ENCODE measurements at regions not wholly inside any gene's neighbourhood (a gene's known extent, or its start where the extent isn't known, plus 50 kb on each side); places are given as distances from the start of the nearest gene placed in this dataset.

- no peak for DNase-seq (ENCODE audit: low read depth)
Measured at GRCh38 chr2:136243638-136244535, 125.9 kb upstream of the CXCR4 start.

GRCh38 chr2:136242687-136243277, 124.8 kb upstream of the CXCR4 start:
- DNase-seq (ENCODE audit: low read depth) = peak; percentile 59

- peak; percentile 39 for DNase-seq (ENCODE audit: low read depth)
Measured at GRCh38 chr2:136242100-136242499, 124.2 kb upstream of the CXCR4 start.

DNA sequence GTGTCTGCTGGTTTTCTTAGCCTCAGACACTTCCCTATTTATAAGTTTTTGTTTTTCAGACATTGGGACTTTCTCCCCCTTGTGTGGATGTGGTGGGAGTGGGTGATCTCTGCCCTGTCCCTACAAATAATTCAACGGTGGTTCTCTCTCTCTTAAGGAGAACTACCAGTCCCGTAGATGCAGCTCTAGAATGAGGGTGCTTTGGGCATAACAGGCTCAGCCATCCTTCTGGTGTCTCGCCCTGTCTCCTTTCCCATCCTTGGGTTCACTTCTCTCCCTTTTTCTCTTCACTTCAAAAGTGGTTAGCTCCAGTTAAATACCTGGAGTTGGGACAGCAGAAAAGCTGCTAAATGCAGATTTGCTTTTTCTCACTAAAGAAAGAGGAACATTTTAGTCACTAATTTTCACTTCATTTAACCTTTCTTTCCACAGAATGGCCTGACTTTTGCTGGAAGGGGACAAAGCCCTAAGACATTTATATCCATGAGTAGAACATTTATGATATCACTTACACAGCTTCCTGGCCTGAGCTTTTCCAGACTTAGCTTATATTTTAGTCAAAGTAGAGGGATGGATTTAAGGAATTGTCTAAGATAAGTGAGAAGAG, 121.2 kb upstream of the CXCR4 start:
- DNase-seq (ENCODE audit: low read depth) = no peak

- peak; percentile 78 for DNase-seq (ENCODE audit: low read depth)
Measured at GRCh38 chr2:136238286-136239078, 120.5 kb upstream of the CXCR4 start.

GRCh38 chr2:136236019-136236418, 118.1 kb upstream of the CXCR4 start:
- peak; percentile 90 for DNase-seq (ENCODE audit: low read depth)

DNA sequence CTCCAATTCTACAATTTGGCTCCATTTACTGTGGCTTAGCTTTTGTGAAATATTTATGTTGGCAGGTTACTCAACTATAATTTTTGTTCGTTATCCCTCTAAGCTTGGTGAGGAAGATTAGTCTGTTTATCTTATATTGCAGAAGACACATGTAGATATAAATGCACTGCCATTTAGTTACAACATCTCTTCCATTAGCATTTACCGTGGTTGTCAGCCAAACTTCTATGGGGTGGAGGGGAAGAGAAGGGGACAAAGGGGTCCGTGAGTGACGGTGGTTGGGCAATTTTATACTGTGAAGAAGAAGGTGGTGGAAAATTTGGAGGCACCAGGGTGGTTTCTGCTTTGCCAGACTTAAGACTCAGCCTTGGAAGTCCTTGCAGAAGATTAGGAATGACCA, 117.6 kb upstream of the CXCR4 start:
- DNase-seq (ENCODE audit: low read depth) = no peak

DNA sequence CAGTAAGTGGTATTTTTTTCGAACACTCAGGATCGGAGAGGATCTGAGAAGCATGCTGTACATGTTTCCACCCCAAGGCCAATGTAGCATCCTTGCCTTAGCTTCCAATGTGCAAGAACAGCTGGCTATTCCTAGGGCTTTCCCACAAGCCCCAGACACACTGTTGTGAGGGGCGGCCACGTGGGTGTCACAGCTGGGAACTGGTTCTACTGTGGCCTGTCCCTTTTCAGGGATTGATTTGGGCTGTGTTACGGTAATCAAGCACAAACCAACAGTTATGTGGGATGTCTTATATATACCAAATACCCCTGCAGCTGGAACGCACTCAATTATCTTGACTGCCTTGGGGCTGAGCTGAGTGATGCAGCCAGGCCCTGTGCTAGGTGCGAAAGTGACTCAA, 116.3 kb upstream of the CXCR4 start:
- no peak for DNase-seq (ENCODE audit: low read depth)

- DNase-seq (ENCODE audit: low read depth) = no peak
Measured at GRCh38 chr2:136233298-136233697, 115.3 kb upstream of the CXCR4 start.

GRCh38 chr2:136232456-136233172, 114.7 kb upstream of the CXCR4 start:
- no peak for DNase-seq (ENCODE audit: low read depth)

DNA sequence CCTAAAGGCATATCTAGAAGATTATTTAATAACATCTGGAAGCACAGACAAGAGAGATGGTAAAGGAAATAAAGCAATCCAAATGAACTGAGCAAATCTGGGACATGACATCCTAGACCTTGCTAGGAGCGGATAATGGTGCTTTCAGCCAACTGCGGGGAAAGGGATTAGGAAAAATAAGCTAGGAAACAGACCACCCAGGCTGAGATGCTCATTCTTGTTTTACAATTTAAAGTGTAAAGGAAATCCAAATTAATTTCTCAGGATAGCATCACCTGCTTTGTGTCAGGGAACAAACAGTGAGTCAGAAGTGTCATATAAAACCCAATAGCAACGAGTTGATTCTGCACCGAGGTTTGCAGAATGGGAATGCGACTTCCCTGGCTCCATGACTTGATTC, 112.5 kb upstream of the CXCR4 start:
- no peak for DNase-seq (ENCODE audit: low read depth)

GRCh38 chr2:136226903-136227302, 109.0 kb upstream of the CXCR4 start:
- no peak for DNase-seq (ENCODE audit: low read depth)

- DNase-seq (ENCODE audit: low read depth) = no peak
Measured at GRCh38 chr2:136225950-136226835, 108.2 kb upstream of the CXCR4 start.

DNA sequence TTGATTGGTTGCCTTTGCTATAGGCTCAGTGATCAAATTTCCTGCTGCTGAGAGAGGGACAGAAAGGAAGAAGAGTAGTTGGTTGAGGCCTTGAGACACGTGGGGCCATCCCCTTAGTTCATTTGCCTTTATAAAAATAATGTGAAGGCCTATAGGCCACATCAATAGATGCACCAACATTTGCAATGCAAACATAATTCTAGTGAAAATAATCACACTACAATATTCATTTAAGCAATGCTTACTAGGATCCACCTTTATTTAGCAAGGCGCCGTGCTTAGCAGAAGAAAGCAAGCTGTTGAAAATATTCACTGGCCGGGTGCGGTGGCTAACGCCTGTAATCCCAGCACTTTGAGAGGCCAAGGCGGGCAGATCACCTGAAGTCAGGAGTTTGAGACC, 105.3 kb upstream of the CXCR4 start:
- no peak for DNase-seq (ENCODE audit: low read depth)

GRCh38 chr2:136222862-136223261, 104.9 kb upstream of the CXCR4 start:
- DNase-seq (ENCODE audit: low read depth) = no peak

DNA sequence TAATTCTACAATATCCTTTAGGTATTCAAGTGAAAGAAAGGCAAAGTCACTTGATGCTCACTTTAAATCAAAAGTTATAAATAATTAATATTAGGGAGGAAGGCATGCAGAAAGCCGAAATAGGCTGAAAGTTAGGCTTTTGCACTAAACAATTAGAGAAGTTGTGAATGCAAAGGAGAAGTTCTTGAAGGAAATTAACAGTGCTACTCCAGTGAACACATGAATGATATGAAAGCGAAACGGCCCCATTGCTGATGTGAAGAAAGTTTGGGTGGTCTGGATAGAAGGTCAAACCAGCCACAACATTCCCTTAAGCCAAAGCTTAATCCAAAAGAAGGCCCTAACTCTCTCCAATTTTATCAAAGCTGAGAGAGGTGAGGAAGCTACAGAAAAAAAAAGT, 103.1 kb upstream of the CXCR4 start:
- DNase-seq (ENCODE audit: low read depth) = no peak

DNA sequence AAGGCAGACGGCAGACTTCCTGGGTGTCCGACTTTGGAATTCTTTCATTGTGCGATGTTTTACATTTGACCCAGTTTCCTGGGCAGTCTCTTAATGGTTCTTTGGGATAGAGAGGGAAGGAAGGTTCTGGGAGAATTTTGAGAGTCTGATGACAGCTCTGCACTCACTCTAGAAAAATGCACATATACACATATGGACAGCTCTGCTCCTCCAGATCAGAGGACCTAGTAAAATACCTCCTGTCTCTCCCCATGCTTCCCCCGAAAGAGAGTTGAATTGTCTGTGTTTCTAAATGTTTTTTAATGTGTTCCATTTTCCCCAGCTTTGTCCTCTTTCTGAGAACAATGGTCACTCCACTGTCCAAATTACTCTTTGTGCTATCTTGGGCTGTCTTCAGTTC, 102.0 kb upstream of the CXCR4 start:
- DNase-seq (ENCODE audit: low read depth) = no peak

DNA sequence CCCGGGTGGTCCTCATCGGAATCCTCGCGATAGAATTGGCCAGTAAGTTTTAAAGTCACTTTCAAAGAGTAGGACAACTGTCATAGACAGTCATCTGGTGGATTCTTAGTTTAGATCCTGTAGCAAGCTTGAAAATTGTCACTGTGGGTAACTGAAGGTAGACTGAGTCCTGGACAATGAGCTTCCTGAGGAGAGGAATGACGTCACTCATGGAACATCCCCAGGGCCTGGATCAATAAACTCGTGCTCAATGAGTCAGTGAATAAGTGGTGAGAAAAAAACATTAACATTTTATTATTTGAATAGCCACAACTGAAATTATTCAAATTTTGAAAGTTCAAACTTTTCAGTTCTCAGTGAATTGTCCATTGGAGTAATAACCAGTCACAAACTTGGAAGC, 101.4 kb upstream of the CXCR4 start:
- DNase-seq (ENCODE audit: low read depth) = peak; percentile 8

GRCh38 chr2:136217996-136218395, 100.0 kb upstream of the CXCR4 start:
- DNase-seq (ENCODE audit: low read depth) = no peak

DNA sequence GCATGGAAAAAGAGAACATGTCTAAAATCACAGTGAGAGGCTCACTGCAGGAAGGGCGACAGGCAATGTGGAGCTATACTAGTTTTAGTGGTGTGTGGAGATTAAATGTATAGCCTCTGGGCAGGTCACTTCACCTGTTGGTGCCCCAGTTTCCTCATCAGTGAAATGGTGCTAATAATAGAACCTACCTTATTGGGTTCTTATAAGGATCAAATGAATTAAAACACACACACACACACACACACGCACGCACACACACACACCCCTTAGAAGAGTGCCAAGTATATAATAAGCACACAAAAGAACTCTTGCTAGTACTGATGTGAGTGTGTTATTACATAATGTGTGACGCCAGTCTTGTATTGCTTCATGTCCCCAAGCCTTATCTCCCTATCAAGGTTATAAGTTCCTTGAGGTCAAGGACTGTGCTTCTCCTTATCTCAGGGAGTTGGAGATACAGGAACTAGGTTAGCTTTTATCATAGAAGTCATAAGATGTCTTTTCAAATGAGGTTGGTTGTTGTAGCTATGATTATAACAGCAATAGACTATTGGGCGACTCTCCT, 98.0 kb upstream of the CXCR4 start:
- DNase-seq (ENCODE audit: low read depth) = no peak
